Glutamatergic neuron (in vitro differentiated cells): ENCODE measurements at regions not wholly inside any gene's neighbourhood (a gene's known extent, or its start where the extent isn't known, plus 50 kb on each side); places are given as distances from the start of the nearest gene placed in this dataset.

Experiments used
- DNase-seq: peaks from one replicate; pipeline ENCODE4 v3.0.0; 2022
- H3K27ac Mint-ChIP-seq: one replicate; pipeline ENCODE4 v1.8.0; 2020; ENCODE audit warnings: mild to moderate bottlenecking, mixed read lengths, inconsistent platforms; ENCODE audit not compliant: unreplicated experiment
- H3K27me3 Mint-ChIP-seq: one replicate; pipeline ENCODE4 v1.8.0; 2020; ENCODE audit warnings: mild to moderate bottlenecking, moderate library complexity, mixed read lengths, inconsistent platforms; ENCODE audit not compliant: unreplicated experiment
- H3K36me3 Mint-ChIP-seq: one replicate; pipeline ENCODE4 v1.8.0; 2020; ENCODE audit warnings: mild to moderate bottlenecking, mixed read lengths, inconsistent platforms; ENCODE audit not compliant: unreplicated experiment
- H3K4me1 Mint-ChIP-seq: one replicate; pipeline ENCODE4 v1.8.0; 2020; ENCODE audit warnings: mild to moderate bottlenecking, low read depth, mixed read lengths, inconsistent platforms; ENCODE audit not compliant: unreplicated experiment
- H3K4me3 Mint-ChIP-seq: one replicate; pipeline ENCODE4 v1.8.0; 2020; ENCODE audit warnings: mild to moderate bottlenecking, mixed read lengths, inconsistent platforms; ENCODE audit not compliant: unreplicated experiment
- H3K9me3 Mint-ChIP-seq: one replicate; pipeline ENCODE4 v1.8.0; 2020; ENCODE audit warnings: mild to moderate bottlenecking, moderate library complexity, mixed read lengths, inconsistent platforms; ENCODE audit not compliant: unreplicated experiment
- TF ChIP-seq, protein P1 (sequence below): fragments of 200-600 bp; sonication (generic); IDR thresholded peaks from one replicate; pipeline ENCODE4 v1.5.0; 2021; ENCODE audit not compliant: partially characterized antibody, unreplicated experiment

DNA sequence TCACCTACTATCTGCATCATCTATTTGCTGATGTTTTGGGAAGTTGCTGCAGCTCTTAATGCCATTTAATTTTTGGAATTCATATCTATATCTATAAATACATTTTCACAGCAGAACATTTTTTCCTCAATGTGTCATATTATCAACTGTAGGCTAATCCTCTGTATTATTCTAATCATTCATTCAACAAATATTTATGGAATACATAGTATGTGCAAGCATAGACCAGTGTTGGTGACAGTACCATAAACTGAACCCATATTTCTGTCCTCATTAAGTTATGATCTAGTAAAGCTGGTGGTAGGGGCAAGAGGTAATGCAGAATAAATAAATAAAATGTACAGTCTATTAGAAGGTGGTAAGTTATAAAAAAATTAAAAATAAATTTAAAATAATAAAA is 585.3 kb upstream of the BCHE start:
- Mint-ChIP-seq H3K9me3 (no peaks in the 10 kb centered on the region), H3K4me3 (no peak overlapping the region), H3K27ac (no peak overlapping the region), H3K4me1 (no peaks in the 10 kb centered on the region), H3K36me3 (no peaks in the 10 kb centered on the region), H3K27me3 (no peaks in the 10 kb centered on the region)
- TF ChIP-seq, protein P1, sequence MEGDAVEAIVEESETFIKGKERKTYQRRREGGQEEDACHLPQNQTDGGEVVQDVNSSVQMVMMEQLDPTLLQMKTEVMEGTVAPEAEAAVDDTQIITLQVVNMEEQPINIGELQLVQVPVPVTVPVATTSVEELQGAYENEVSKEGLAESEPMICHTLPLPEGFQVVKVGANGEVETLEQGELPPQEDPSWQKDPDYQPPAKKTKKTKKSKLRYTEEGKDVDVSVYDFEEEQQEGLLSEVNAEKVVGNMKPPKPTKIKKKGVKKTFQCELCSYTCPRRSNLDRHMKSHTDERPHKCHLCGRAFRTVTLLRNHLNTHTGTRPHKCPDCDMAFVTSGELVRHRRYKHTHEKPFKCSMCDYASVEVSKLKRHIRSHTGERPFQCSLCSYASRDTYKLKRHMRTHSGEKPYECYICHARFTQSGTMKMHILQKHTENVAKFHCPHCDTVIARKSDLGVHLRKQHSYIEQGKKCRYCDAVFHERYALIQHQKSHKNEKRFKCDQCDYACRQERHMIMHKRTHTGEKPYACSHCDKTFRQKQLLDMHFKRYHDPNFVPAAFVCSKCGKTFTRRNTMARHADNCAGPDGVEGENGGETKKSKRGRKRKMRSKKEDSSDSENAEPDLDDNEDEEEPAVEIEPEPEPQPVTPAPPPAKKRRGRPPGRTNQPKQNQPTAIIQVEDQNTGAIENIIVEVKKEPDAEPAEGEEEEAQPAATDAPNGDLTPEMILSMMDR = no peak
- DNase-seq = no peak

DNA sequence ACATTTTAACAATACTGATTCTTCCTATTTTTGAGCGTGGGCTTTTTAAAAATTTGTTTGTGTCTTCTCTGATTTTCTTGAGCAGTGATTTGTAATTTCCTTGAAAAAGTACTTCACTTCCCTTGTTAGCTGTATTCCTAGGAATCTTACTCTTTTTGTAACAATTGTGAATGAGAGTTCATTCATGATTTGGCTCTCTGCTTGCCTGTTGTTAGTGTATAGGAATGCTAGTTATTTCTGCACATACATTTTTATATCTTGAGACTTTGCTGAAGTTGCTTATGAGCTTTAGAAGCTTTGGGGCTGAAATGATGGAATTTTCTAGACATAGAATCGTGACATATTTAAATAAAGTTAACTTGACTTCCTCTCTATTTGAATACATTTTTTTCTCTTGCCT is 582.8 kb upstream of the BCHE start:
- Mint-ChIP-seq H3K27ac (no peak overlapping the region), H3K4me3 (no peak overlapping the region)

DNA sequence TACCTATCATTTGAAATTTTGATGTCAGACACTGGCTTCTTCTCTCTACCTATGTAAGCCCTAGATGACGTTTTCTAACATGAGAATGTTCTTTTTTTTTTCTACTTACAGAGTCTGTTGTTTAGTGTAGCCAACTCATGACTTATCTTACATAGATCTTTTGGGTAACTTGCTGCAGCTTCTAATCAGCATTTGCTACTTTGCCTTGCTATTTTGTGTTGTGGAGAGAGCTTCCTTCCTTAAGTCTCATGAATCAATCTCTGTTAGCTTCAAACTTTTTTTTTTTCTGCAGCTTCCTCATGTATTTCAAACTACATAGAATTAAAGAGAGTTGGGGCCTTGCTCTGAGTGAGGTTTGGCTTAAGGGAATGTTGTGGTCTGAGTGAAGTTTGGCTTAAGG is 568.7 kb upstream of the BCHE start:
- H3K27me3 Mint-ChIP-seq = no peaks in the 10 kb centered on the region
- TF ChIP-seq, protein P1 = no peak
- no peaks in the 10 kb centered on the region for H3K9me3 Mint-ChIP-seq

More for the DNA sequence above, 582.8 kb upstream of the BCHE start:
- Mint-ChIP-seq H3K27me3 (no peaks in the 10 kb centered on the region), H3K36me3 (no peaks in the 10 kb centered on the region), H3K4me1 (no peaks in the 10 kb centered on the region), H3K9me3 (no peaks in the 10 kb centered on the region)
- no peak for DNase-seq
- TF ChIP-seq, protein P1 = no peak

DNA sequence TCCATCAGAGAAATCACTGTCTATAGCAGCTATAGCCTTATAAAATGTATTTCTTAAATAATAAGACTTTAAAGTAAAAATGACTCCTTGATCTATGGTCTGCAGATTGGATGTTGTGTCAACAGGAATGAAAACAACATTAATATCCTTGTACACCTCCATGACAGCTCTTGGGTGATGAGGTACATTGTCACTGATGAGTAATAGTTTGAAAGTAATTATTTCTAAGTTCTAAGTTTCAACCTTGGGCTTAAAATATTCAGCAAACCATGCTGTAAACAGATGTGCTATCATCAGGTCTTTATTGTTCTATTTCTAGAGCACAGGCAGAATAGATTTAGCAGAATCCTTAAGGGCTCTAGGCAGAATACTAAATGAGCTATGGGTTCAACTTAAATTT is 568.2 kb upstream of the BCHE start:
- no peak overlapping the region for H3K4me3 Mint-ChIP-seq
- H3K27me3 Mint-ChIP-seq = no peaks in the 10 kb centered on the region
- H3K4me1 Mint-ChIP-seq = no peaks in the 10 kb centered on the region
- TF ChIP-seq, protein P1 = no peak
- DNase-seq = no peak
- no peaks in the 10 kb centered on the region for H3K9me3 Mint-ChIP-seq
- no peaks in the 10 kb centered on the region for H3K36me3 Mint-ChIP-seq
- no peak overlapping the region for H3K27ac Mint-ChIP-seq

More for the DNA sequence above, 568.7 kb upstream of the BCHE start:
- H3K4me3 Mint-ChIP-seq = no peak overlapping the region
- no peak overlapping the region for H3K27ac Mint-ChIP-seq
- no peaks in the 10 kb centered on the region for H3K4me1 Mint-ChIP-seq
- DNase-seq = no peak
- H3K36me3 Mint-ChIP-seq = no peaks in the 10 kb centered on the region

DNA sequence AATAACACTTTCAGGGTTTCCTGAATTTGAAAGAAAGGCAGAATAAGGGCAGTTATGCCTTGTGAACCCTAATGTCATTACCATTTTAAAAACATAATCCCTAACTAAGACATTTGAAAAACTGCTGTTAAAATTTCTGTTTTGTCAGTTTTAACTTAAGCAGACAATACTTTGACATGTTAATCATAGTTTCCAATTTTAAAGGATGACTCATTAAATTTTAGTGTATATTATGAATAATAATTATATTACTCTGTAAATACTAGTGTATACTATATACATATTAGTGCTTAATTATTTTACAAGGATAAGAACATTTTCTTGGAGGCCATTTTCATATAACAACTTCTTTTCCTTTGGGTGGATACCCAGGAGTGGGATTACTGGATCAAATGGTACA is 553.1 kb upstream of the BCHE start:
- TF ChIP-seq, protein P1 = no peak
- Mint-ChIP-seq H3K27me3 (no peaks in the 10 kb centered on the region), H3K36me3 (no peaks in the 10 kb centered on the region), H3K4me3 (no peak overlapping the region), H3K4me1 (no peaks in the 10 kb centered on the region), H3K27ac (no peak overlapping the region), H3K9me3 (peaks cover 3% of the 10 kb centered on the region)
- DNase-seq = no peak
